Common myeloid progenitor, CD34-positive (primary cell): ENCODE measurements at regions not wholly inside any gene's neighbourhood (a gene's known extent, or its start where the extent isn't known, plus 50 kb on each side); places are given as distances from the start of the nearest gene placed in this dataset.
A peak's percentile ranks its signal among the peaks of the same experiment; 100 is the strongest.

Source experiments
- CTCF ChIA-PET: fragments of 350-600 bp; sonication (Branson Sonifier 250); formaldehyde crosslinking; loops from one replicate; lab custom pipeline; 2021; ENCODE audit warnings: antibody characterized with exemption; lab: Charles Lee
- POLR2A ChIA-PET: fragments of 350-600 bp; sonication (Branson Sonifier 250); formaldehyde crosslinking; loops from one replicate; lab custom pipeline; 2021; ENCODE audit warnings: antibody characterized with exemption; lab: Charles Lee
- DNase-seq, 3 donors: peaks; one replicate each; pipeline versions ENCODE4 v3.0.0 to v3.0.0-alpha.2; 2013
- H3K27ac ChIP-seq, 2 experiments: 1 replicate in 1 of 2; 2 replicates in 1 of 2; pipeline ENCODE4 v1.7.0; 2013; ENCODE audit warnings: inconsistent platforms in 2 of 2, low read length in 2 of 2, mild to moderate bottlenecking in 2 of 2, low read depth in 1 of 2, moderate library complexity in 1 of 2; ENCODE audit not compliant: severe bottlenecking in 2 of 2, insufficient read depth in 1 of 2, poor library complexity in 1 of 2
- H3K27me3 ChIP-seq, 5 experiments: replicated peaks in 2 of 5; 1 replicate in 3 of 5; 2 replicates in 2 of 5; pipeline versions ENCODE4 v1.6.1 to v1.7.0; 2013; ENCODE audit warnings: low read length in 4 of 5, mild to moderate bottlenecking in 2 of 5, moderate library complexity in 2 of 5, inconsistent platforms in 1 of 5; ENCODE audit not compliant: insufficient read depth in 5 of 5, control insufficient read depth in 4 of 5
- H3K36me3 ChIP-seq, 4 experiments: 1 replicate in 2 of 4; 2 replicates in 2 of 4; pipeline versions ENCODE4 v1.6.1 to v1.7.0; 2013; ENCODE audit warnings: low read length in 3 of 4, control low read depth in 1 of 4, mild to moderate bottlenecking in 1 of 4; ENCODE audit not compliant: control insufficient read depth in 4 of 4, insufficient read depth in 4 of 4
- H3K4me1 ChIP-seq, 4 experiments: 1 replicate in 3 of 4; 2 replicates in 1 of 4; pipeline versions ENCODE4 v1.6.1 to v1.7.1; 2013; ENCODE audit warnings: low read length in 3 of 4, mild to moderate bottlenecking in 3 of 4, control low read depth in 1 of 4, inconsistent platforms in 1 of 4, moderate library complexity in 1 of 4; ENCODE audit not compliant: control insufficient read depth in 4 of 4, insufficient read depth in 4 of 4; ENCODE audit errors: control extremely low read depth in 1 of 4
- H3K4me3 ChIP-seq, 7 experiments: 1 replicate in 4 of 7; 2 replicates in 3 of 7; pipeline versions ENCODE4 v1.5.1 to v1.7.0; 2013; ENCODE audit warnings: mild to moderate bottlenecking in 7 of 7, low read length in 6 of 7, moderate library complexity in 6 of 7, inconsistent platforms in 2 of 7, low read depth in 2 of 7, control low read depth in 1 of 7; ENCODE audit not compliant: insufficient read depth in 4 of 7, control insufficient read depth in 1 of 7; ENCODE audit errors: extremely low read depth in 1 of 7
- H3K9me3 ChIP-seq, 5 experiments: 1 replicate in 4 of 5; 2 replicates in 1 of 5; pipeline versions ENCODE4 v1.6.1 to v1.7.1; 2013; ENCODE audit warnings: low read length in 4 of 5, mild to moderate bottlenecking in 2 of 5, inconsistent platforms in 1 of 5, low read depth in 1 of 5, moderate library complexity in 1 of 5; ENCODE audit not compliant: control insufficient read depth in 4 of 5, insufficient read depth in 2 of 5; ENCODE audit errors: control extremely low read depth in 1 of 5
- WGBS: methylation state at CpG from one replicate; pipeline ENCODE4 v1.1.5; 2013; ENCODE audit not compliant: insufficient coverage; 5-methylcytosine and 5-hydroxymethylcytosine counted together

DNA sequence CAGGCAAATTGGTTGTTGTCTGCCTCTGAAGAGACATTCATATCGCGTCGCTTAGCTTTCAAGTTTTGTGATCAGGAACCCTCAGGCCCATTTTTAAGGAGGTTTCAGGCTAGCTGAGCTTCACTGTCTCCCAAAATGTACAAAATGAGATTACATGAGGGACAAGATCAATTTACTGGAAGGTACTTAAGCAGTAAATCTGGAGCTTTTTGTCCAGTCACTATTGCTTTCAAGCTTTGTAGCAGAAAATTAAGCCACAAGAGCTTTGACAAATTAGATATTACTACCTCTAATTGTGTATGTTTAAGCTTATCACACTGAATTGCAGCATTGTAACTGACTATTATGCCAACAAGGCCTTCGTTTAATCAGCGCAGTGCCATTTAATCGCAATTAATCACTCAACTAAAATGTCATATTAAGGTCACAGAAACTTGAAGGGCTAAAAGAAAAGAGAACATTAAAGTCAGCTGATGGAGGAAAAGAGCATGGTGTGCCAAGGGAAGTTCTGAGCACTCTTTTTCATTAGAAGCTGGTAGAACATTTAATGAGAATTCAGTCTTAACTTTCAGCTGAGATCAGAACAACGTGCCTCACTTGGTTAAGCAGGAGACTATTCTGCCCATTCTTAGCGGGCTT lies 353.0 kb downstream of the FBXO8 start:
- CTCF ChIA-PET: interaction anchor here (0.9 kb wide), 1 partner anchor 57 kb away, joined by 3 read pairs; no protein-coding TSS in a partner anchor
- H3K36me3 ChIP-seq: no peaks in the 10 kb centered on the region
- H3K27me3 ChIP-seq: peaks cover 2 to 38% (median 4%) of the 10 kb centered on the region in 5 experiments
- DNase-seq: no peak
- no peaks in the 10 kb centered on the region for H3K9me3 ChIP-seq
- H3K4me3 ChIP-seq: no peak overlapping the region
- no peak overlapping the region for H3K27ac ChIP-seq
- 85% methylated on average over 4 of the region's 8 CpGs for WGBS
- H3K4me1 ChIP-seq: peaks cover 0 to 4% (median 2%) of the 10 kb centered on the region in 4 experiments
- POLR2A ChIA-PET: no interaction called here

- ChIA-PET CTCF (interaction anchor here (0.9 to 1.6 kb wide), 2 partner anchors 26 to 57 kb away, joined by 3 to 4 read pairs; no protein-coding TSS in a partner anchor), POLR2A (no interaction called here)
These were observed 353.5 kb downstream of the FBXO8 start for GRCh38 chr4:173929921-173930320.

DNA sequence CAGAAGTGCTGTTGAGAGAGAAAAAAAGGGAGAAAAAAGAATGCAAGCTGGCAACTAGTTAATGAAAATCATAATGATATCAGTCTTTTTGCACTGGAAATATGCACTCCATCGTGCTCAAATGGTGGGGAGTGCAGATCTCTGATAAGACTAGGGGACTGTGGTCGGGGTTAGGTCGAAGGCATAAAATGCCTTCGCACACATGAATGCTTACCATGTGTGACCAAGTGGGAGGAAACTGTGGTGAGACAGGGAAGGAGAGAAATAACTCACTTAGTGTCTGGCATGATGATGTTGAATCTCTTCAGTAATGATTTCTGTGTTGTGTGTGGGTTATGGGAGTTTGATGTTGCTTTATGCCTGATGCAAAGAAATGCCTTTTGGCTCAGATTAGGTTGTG lies 358.9 kb downstream of the FBXO8 start:
- WGBS: 0% methylated on average over 4 of the region's 4 CpGs
- H3K4me1 ChIP-seq: peaks cover 0 to 18% (median 9%) of the 10 kb centered on the region in 4 experiments
- peak; percentile 84 to 98 (median 96) for DNase-seq
- peaks cover 0 to 22% (median 5%) of the 10 kb centered on the region in 5 experiments for H3K27me3 ChIP-seq
- H3K27ac ChIP-seq: no peak overlapping the region
- H3K4me3 ChIP-seq: peak overlapping the region in 1 of 7 experiments; percentile 28
- ChIA-PET POLR2A (no interaction called here), CTCF (interaction anchor here (1.1 kb wide), 1 partner anchor 11 kb away, joined by 3 read pairs; no protein-coding TSS in a partner anchor)
- H3K36me3 ChIP-seq: no peaks in the 10 kb centered on the region
- H3K9me3 ChIP-seq: no peaks in the 10 kb centered on the region

More at GRCh38 chr4:173929921-173930320, 353.5 kb downstream of the FBXO8 start:
- peaks cover 0 to 9% (median 3%) of the 10 kb centered on the region in 4 experiments for H3K4me1 ChIP-seq
- no peak for DNase-seq
- no peak overlapping the region for H3K4me3 ChIP-seq
- no peak overlapping the region for H3K27ac ChIP-seq
- no peaks in the 10 kb centered on the region for H3K36me3 ChIP-seq
- WGBS: no CpG with 5 or more reads among the region's 3 CpGs
- H3K9me3 ChIP-seq: no peaks in the 10 kb centered on the region
- H3K27me3 ChIP-seq: peaks cover 2 to 36% (median 4%) of the 10 kb centered on the region in 5 experiments

GRCh38 chr4:173919861-173920260 lies 363.6 kb downstream of the FBXO8 start:
- ChIA-PET POLR2A (no interaction called here), CTCF (no interaction called here)
- DNase-seq: no peak
- Histone ChIP-seq H3K27ac (no peak overlapping the region), H3K9me3 (no peaks in the 10 kb centered on the region), H3K27me3 (peaks cover 0 to 14% (median 5%) of the 10 kb centered on the region in 5 experiments), H3K36me3 (no peaks in the 10 kb centered on the region), H3K4me3 (no peak overlapping the region), H3K4me1 (peaks cover 0 to 8% (median 5%) of the 10 kb centered on the region in 4 experiments)
- WGBS: 70% methylated on average over 1 of the region's 1 CpG

DNA sequence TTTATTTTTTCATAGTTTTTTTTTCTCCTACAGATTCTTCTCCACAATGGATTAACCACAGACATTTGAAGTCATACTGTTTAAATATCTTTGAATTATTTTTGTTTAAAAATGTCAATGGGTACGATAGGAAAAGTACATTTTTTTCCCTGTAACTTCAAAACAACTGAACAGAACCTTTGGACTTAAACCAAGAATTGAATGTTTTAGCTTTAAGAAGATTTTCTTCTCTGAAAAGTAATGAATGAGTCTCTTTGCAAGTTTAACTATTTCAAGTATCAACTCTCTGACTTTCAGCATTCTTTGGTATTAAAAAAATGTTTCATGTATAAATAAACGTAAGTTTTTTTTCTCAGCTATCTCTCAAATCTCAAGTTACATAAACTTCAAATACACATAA lies 364.3 kb downstream of the FBXO8 start:
- Histone ChIP-seq H3K4me3 (no peak overlapping the region), H3K9me3 (no peaks in the 10 kb centered on the region), H3K27me3 (peaks cover 0 to 14% (median 5%) of the 10 kb centered on the region in 5 experiments), H3K27ac (no peak overlapping the region), H3K36me3 (no peaks in the 10 kb centered on the region), H3K4me1 (peaks cover 0 to 2% (median under 1%) of the 10 kb centered on the region in 4 experiments)
- WGBS: no CpG with 5 or more reads among the region's 2 CpGs
- POLR2A ChIA-PET: no interaction called here
- CTCF ChIA-PET: no interaction called here
- no peak for DNase-seq

- no peak overlapping the region for H3K27ac ChIP-seq
These were observed 366.1 kb downstream of the FBXO8 start for GRCh38 chr4:173917255-173917960.

GRCh38 chr4:173913496-173913895 lies 370.0 kb downstream of the FBXO8 start:
- no peak for DNase-seq
- no peaks in the 10 kb centered on the region for H3K9me3 ChIP-seq
- CTCF ChIA-PET: interaction anchor here (0.9 kb wide), 1 partner anchor 12 kb away, joined by 3 read pairs; no protein-coding TSS in a partner anchor
- H3K36me3 ChIP-seq: no peaks in the 10 kb centered on the region
- POLR2A ChIA-PET: no interaction called here
- peaks cover 0 to 22% (median 7%) of the 10 kb centered on the region in 4 experiments for H3K4me1 ChIP-seq
- WGBS: 83% methylated on average over 1 of the region's 6 CpGs
- H3K27ac ChIP-seq: no peak overlapping the region
- no peak overlapping the region for H3K4me3 ChIP-seq
- peaks cover 0 to 4% (median 0%) of the 10 kb centered on the region in 5 experiments for H3K27me3 ChIP-seq

More at GRCh38 chr4:173917255-173917960, 366.1 kb downstream of the FBXO8 start:
- 68% methylated on average over 7 of the region's 8 CpGs for WGBS
- Histone ChIP-seq H3K36me3 (no peaks in the 10 kb centered on the region), H3K4me1 (no peaks in the 10 kb centered on the region), H3K27me3 (peaks cover 0 to 14% (median 3%) of the 10 kb centered on the region in 5 experiments), H3K4me3 (no peak overlapping the region), H3K9me3 (no peaks in the 10 kb centered on the region)
- CTCF ChIA-PET: no interaction called here
- POLR2A ChIA-PET: no interaction called here
- no peak for DNase-seq
